H1 (cell line): ENCODE measurements at regions not wholly inside any gene's neighbourhood (a gene's known extent, or its start where the extent isn't known, plus 50 kb on each side); places are given as distances from the start of the nearest gene placed in this dataset.

Experiments used
- CTCF ChIA-PET: fragments of 300-600 bp; sonication (Branson Sonifier 250); formaldehyde crosslinking; loops from one replicate; lab custom pipeline; 2021; ENCODE audit not compliant: partially characterized antibody; lab: Charles Lee
- POLR2A ChIA-PET: fragments of 300-600 bp; sonication (Branson Sonifier 250); formaldehyde crosslinking; loops from one replicate; lab custom pipeline; 2021; ENCODE audit warnings: inconsistent platforms; ENCODE audit not compliant: partially characterized antibody; lab: Charles Lee
- DNase-seq, 2 experiments: peaks; one replicate each; pipeline versions ENCODE4 v3.0.0 to v3.0.0-alpha.2; 2010 to 2022; ENCODE audit warnings: low spot score in 2 of 2, low read depth in 1 of 2, mixed read lengths in 1 of 2
- FAIRE-seq: peaks from 2 replicates; lab custom pipeline; 2011; peaks lifted over from hg19 to GRCh38; lab: Jason Lieb, UNC
- H2AFZ ChIP-seq: 2 replicates; pipeline ENCODE4 v1.8.1; 2012; ENCODE audit warnings: low read length, inconsistent platforms
- H2AK5ac ChIP-seq: 2 replicates; pipeline ENCODE4 v1.6.1; 2013; ENCODE audit warnings: low read depth, low read length
- H2BK120ac ChIP-seq: replicated peaks from 2 replicates; pipeline ENCODE3; 2013; ENCODE audit warnings: low read depth, low read length, inconsistent platforms
- H2BK12ac ChIP-seq: 2 replicates; pipeline ENCODE4 v1.6.1; 2013; ENCODE audit warnings: low read depth, low read length
- H2BK15ac ChIP-seq: 2 replicates; pipeline ENCODE4 v1.6.1; 2013; ENCODE audit warnings: low read length
- H2BK20ac ChIP-seq: 2 replicates; pipeline ENCODE4 v1.6.1; 2013; ENCODE audit warnings: low read length
- H2BK5ac ChIP-seq: 2 replicates; pipeline ENCODE4 v1.6.1; 2013; ENCODE audit warnings: low read depth, low read length
- H3K14ac ChIP-seq: 2 replicates; pipeline ENCODE4 v1.6.1; 2013; ENCODE audit warnings: inconsistent platforms; ENCODE audit not compliant: insufficient read length
- H3K18ac ChIP-seq: 2 replicates; pipeline ENCODE4 v1.6.1; 2013; ENCODE audit warnings: low read length; ENCODE audit errors: extremely low read depth
- H3K23ac ChIP-seq: 2 replicates; pipeline ENCODE4 v1.6.1; 2013; ENCODE audit warnings: inconsistent platforms; ENCODE audit not compliant: insufficient read length
- H3K23me2 ChIP-seq: 2 replicates; pipeline ENCODE4 v1.6.1; 2013; ENCODE audit warnings: low read depth, low read length
- H3K27ac ChIP-seq: 2 replicates; pipeline ENCODE4 v1.6.1; 2011; ENCODE audit warnings: low read depth, low read length, inconsistent platforms
- H3K27me3 ChIP-seq, 4 experiments: replicated peaks in 1 of 4; 1 replicate in 1 of 4; 2 replicates in 3 of 4; pipeline versions ENCODE4 v1.6.1 to v1.8.1; 2011 to 2013; ENCODE audit warnings: low read length in 3 of 4, mild to moderate bottlenecking in 3 of 4, inconsistent platforms in 2 of 4, mixed read lengths in 2 of 4, moderate library complexity in 1 of 4; ENCODE audit not compliant: control insufficient read depth in 3 of 4, insufficient read depth in 3 of 4; ENCODE audit errors: extremely low read depth in 1 of 4
- H3K36me3 ChIP-seq, 4 experiments: 2 replicates each; pipeline versions ENCODE4 v1.6.1 to v1.8.1; 2011 to 2013; ENCODE audit warnings: mild to moderate bottlenecking in 4 of 4, low read length in 3 of 4, moderate library complexity in 2 of 4, control low read depth in 1 of 4, inconsistent platforms in 1 of 4; ENCODE audit not compliant: insufficient read depth in 4 of 4, control insufficient read depth in 2 of 4
- H3K4ac ChIP-seq: replicated peaks from 2 replicates; pipeline ENCODE3; 2013; ENCODE audit warnings: low read length, low read depth, mixed read lengths, inconsistent platforms; ENCODE audit not compliant: insufficient read length
- H3K4me1 ChIP-seq, 4 experiments: replicated peaks in 1 of 4; 1 replicate in 1 of 4; 2 replicates in 3 of 4; pipeline versions ENCODE4 v1.6.1 to v1.8.1; 2011 to 2013; ENCODE audit warnings: low read length in 3 of 4, inconsistent platforms in 2 of 4, mixed read lengths in 1 of 4; ENCODE audit not compliant: insufficient read depth in 4 of 4, control insufficient read depth in 3 of 4
- H3K4me2 ChIP-seq, 2 experiments: 2 replicates each; pipeline versions ENCODE4 v1.6.1 to v1.8.1; 2011 to 2013; ENCODE audit warnings: low read depth in 2 of 2, low read length in 2 of 2, control low read depth in 1 of 2, inconsistent platforms in 1 of 2, mild to moderate bottlenecking in 1 of 2; ENCODE audit not compliant: insufficient read depth in 1 of 2
- H3K4me3 ChIP-seq, 4 experiments: fragments of 200-600, 300-600 bp in 1 of 4; sonication (generic), shearing (Covaris generic), sonication (Bioruptor Twin) in 1 of 4; 2 replicates each; pipeline versions ENCODE4 v1.5.1 to v1.8.1; 2011 to 2016; ENCODE audit warnings: low read length in 4 of 4, low read depth in 3 of 4, control low read depth in 2 of 4, inconsistent platforms in 2 of 4, mild to moderate bottlenecking in 2 of 4, mixed read lengths in 1 of 4, moderate library complexity in 1 of 4; ENCODE audit not compliant: insufficient read depth in 2 of 4; ENCODE audit errors: extremely low read depth in 1 of 4
- H3K56ac ChIP-seq: replicated peaks from 2 replicates; pipeline ENCODE3; 2013; ENCODE audit warnings: low read depth, mild to moderate bottlenecking, mixed read lengths, low read length, inconsistent platforms; ENCODE audit not compliant: insufficient read length
- H3K79me1 ChIP-seq: 2 replicates; pipeline ENCODE4 v1.6.1; 2013; ENCODE audit warnings: low read depth, low read length, control low read depth
- H3K79me2 ChIP-seq, 2 experiments: 2 replicates each; pipeline versions ENCODE4 v1.6.1 to v1.8.1; 2012 to 2013; ENCODE audit warnings: low read length in 2 of 2, mild to moderate bottlenecking in 2 of 2, inconsistent platforms in 1 of 2; ENCODE audit not compliant: insufficient read depth in 2 of 2, control insufficient read depth in 1 of 2
- H3K9ac ChIP-seq, 4 experiments: replicated peaks in 1 of 4; 1 replicate in 1 of 4; 2 replicates in 3 of 4; pipeline versions ENCODE4 v1.6.1 to v1.8.1; 2011 to 2013; ENCODE audit warnings: low read depth in 3 of 4, low read length in 3 of 4, control low read depth in 2 of 4, mild to moderate bottlenecking in 2 of 4, moderate library complexity in 2 of 4, inconsistent platforms in 1 of 4; ENCODE audit errors: extremely low read depth in 1 of 4
- H3K9me3 ChIP-seq, 2 experiments: 2 replicates each; pipeline versions ENCODE4 v1.6.1 to v1.8.1; 2012 to 2013; ENCODE audit warnings: mild to moderate bottlenecking in 2 of 2, moderate library complexity in 2 of 2, control low read depth in 1 of 2, inconsistent platforms in 1 of 2, low read depth in 1 of 2, low read length in 1 of 2, mixed read lengths in 1 of 2; ENCODE audit not compliant: insufficient read depth in 2 of 2
- H4K20me1 ChIP-seq, 2 experiments: replicated peaks in 1 of 2; 2 replicates each; pipeline versions ENCODE3 to v1.8.1; 2011 to 2013; ENCODE audit warnings: inconsistent platforms in 2 of 2, low read length in 2 of 2, mild to moderate bottlenecking in 1 of 2; ENCODE audit not compliant: insufficient read depth in 2 of 2, control insufficient read depth in 1 of 2
- H4K5ac ChIP-seq: 2 replicates; pipeline ENCODE4 v1.6.1; 2013; ENCODE audit warnings: low read length, low read depth, mixed read lengths, inconsistent platforms; ENCODE audit not compliant: insufficient read length
- H4K8ac ChIP-seq: 2 replicates; pipeline ENCODE4 v1.8.0; 2013; ENCODE audit warnings: mild to moderate bottlenecking, moderate library complexity, low read length, inconsistent platforms; ENCODE audit not compliant: insufficient read depth; ENCODE audit errors: extremely low read depth
- H4K91ac ChIP-seq: replicated peaks from 2 replicates; pipeline ENCODE3; 2013; ENCODE audit warnings: low read length, mixed read lengths, inconsistent platforms; ENCODE audit not compliant: insufficient read length
- ATF3 ChIP-seq: IDR thresholded peaks from 2 replicates; pipeline ENCODE4 v1.6.1; 2011; ENCODE audit warnings: low read depth, mild to moderate bottlenecking, low read length; ENCODE audit not compliant: insufficient read depth
- BCL11A ChIP-seq, 2 experiments: IDR thresholded peaks; one replicate each; pipeline ENCODE4 v1.6.1; 2011; ENCODE audit warnings: low read depth in 2 of 2, low read length in 2 of 2, mild to moderate bottlenecking in 2 of 2
- CHD1 ChIP-seq: IDR thresholded peaks from 2 replicates; pipeline ENCODE4 v1.6.1; 2012; ENCODE audit warnings: low read depth, low read length, improper control_type of control experiment
- EP300 ChIP-seq, 2 experiments: IDR thresholded peaks; 1 replicate in 1 of 2; 2 replicates in 1 of 2; pipeline ENCODE4 v1.6.1; 2011 to 2012; ENCODE audit warnings: low read depth in 2 of 2, low read length in 2 of 2, mild to moderate bottlenecking in 2 of 2, borderline replicate concordance in 1 of 2, inconsistent platforms in 1 of 2, moderate library complexity in 1 of 2
- WGBS, 2 experiments: shearing (Covaris generic) in 1 of 2; methylation state at CpG; one replicate each; pipeline versions ENCODE4 v1.1.6 to v1.1.7; 2013 to 2015; ENCODE audit warnings: low lambda C conversion rate in 2 of 2, mixed read lengths in 2 of 2, inconsistent platforms in 1 of 2, low coverage in 1 of 2, missing lambda C conversion rate in 1 of 2; ENCODE audit not compliant: insufficient replicate concordance in 2 of 2, insufficient coverage in 1 of 2, insufficient read length in 1 of 2; ENCODE audit errors: extremely low coverage in 1 of 2, missing lambda C conversion rate in 1 of 2; 5-methylcytosine and 5-hydroxymethylcytosine counted together

GRCh38 chr1:64343823-64344190, 126.1 kb upstream of the CACHD1 start:
- H3K4me3 ChIP-seq, result no peak overlapping the region
- no peaks in the 10 kb centered on the region for H3K4me1 ChIP-seq
- no peaks in the 10 kb centered on the region for H3K79me1 ChIP-seq
- no peak overlapping the region for H2BK5ac ChIP-seq
- H2AK5ac ChIP-seq, result no peak overlapping the region
- H4K8ac ChIP-seq, result no peak overlapping the region
- H2BK120ac ChIP-seq, result no peak overlapping the region
- H3K23ac ChIP-seq, result no peak overlapping the region
- no peak overlapping the region for H3K4me2 ChIP-seq
- no peaks in the 10 kb centered on the region; a peak in 1 of 8 replicates for H3K36me3 ChIP-seq
- no peak overlapping the region for H2BK12ac ChIP-seq
- H3K9me3 ChIP-seq, result no peaks in the 10 kb centered on the region
- ChIA-PET CTCF (interaction anchor here (0.6 kb wide), 1 partner anchor 159 kb away, joined by 3 read pairs; no protein-coding TSS in a partner anchor), POLR2A (no interaction called here)
- no peak overlapping the region for H3K56ac ChIP-seq
- no peak overlapping the region for H3K4ac ChIP-seq
- no peak overlapping the region for H3K14ac ChIP-seq
- no peak overlapping the region for H4K5ac ChIP-seq
- no peaks in the 10 kb centered on the region for H3K79me2 ChIP-seq
- peaks cover 1% of the 10 kb centered on the region; the same call in 1 of the 2 replicates for H3K23me2 ChIP-seq
- H2BK20ac ChIP-seq, result no peak overlapping the region
- peaks cover 0 to under 1% of the 10 kb centered on the region in 2 experiments for H4K20me1 ChIP-seq
- H3K27ac ChIP-seq, result no peak overlapping the region
- WGBS, 2 experiments, result 79% methylated on average over 3 of the region's 3 CpGs; no CpG with 5 or more reads in 1 of the 2 experiments
- TF ChIP-seq EP300 (IDR thresholded peaks at IDR 0.05; ENCODE audit: borderline replicate concordance in 1 of 2, low read depth in 2 of 2, low read length in 2 of 2) (no peak), CHD1 (no peak), ATF3 (no peak), BCL11A (IDR thresholded peaks at IDR 0.05; ENCODE audit: low read depth in 2 of 2, low read length in 2 of 2) (no peak)
- H2AFZ ChIP-seq, result no peak overlapping the region
- FAIRE-seq (no peak), DNase-seq (no peak)
- no peak overlapping the region for H2BK15ac ChIP-seq
- H4K91ac ChIP-seq, result no peak overlapping the region
- H3K18ac ChIP-seq, result no peak overlapping the region
- no peaks in the 10 kb centered on the region for H3K27me3 ChIP-seq
- H3K9ac ChIP-seq, result no peak overlapping the region
